Nucleus accumbens (tissue), 56 donors: ENCODE measurements at regions not wholly inside any gene's neighbourhood (a gene's known extent, or its start where the extent isn't known, plus 50 kb on each side); places are given as distances from the start of the nearest gene placed in this dataset.

Experiments used
- DNase-seq, 56 donors: peaks; one replicate each; lab custom pipeline; 2025; lab: John Stamatoyannopoulos, UW

DNA sequence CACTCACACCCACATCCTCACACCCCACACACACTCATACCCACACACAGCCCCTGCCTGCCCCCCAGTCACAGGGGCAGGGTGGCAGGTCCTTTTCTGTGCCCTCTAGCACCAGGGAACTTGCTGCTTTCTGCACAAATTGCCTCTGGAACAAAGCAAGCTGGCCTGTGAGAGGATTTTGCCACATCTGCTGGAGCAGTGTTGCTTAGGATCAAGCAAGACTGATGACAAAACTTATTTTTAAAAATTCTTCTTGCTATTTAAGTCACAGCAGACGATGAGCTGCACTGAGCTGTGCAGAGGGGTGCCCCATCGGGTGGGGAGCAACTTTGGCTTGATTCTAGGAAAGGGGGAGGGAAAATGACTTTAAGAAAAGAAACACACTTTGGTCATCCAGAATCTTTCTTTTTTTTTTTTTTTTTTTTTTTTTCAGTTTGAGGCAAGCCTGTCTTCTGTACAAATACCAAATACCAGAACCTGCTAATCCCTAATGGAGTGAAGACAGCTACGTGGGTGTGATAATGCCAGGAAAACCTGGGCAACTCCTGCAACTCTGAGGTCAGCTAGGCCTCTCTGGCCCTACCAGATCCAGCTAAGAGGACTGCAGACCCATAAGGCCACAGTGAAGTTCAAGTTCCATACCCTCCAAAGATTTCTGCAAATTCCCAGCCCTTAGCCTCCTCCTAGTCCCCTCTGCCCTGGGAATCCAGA lies 195.3 kb downstream of the ABHD5 start:
- peak in 5 of 56 donors; percentile 8 to 21 (median 20) for DNase-seq

DNA sequence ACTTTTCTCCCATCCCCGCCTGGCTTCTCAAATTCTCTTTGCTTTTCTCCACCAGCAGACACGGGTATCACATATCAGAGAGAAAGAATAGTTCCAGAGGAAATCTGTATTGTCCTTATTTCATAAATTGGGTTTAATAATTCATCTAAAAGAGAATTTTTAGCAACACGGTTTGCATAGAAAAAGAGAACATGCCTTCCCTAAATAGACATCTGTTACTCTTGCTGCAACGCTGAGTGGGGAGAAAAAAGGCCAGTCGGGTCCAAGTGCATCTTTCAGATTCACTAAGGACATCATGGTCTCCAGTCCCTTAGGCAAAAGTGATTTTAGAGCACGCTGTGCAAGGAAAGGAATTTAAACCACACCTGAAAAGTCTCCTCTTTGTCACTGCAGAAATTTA lies 201.3 kb downstream of the ABHD5 start:
- DNase-seq = no peak

GRCh38 chr3:43892526-43892925 lies 201.8 kb downstream of the ABHD5 start:
- DNase-seq = no peak

GRCh38 chr3:43893727-43894126 lies 203.0 kb downstream of the ABHD5 start:
- peak in 4 of 56 donors; percentile 26 to 51 (median 37) for DNase-seq

- DNase-seq = peak in 36 of 56 donors; percentile 6 to 69 (median 34)
Measured at GRCh38 chr3:43894176-43895049, 203.7 kb downstream of the ABHD5 start.

- no peak for DNase-seq
Measured at GRCh38 chr3:43895573-43895972, 204.8 kb downstream of the ABHD5 start.

GRCh38 chr3:43902415-43902814 lies 211.7 kb downstream of the ABHD5 start:
- no peak for DNase-seq

DNA sequence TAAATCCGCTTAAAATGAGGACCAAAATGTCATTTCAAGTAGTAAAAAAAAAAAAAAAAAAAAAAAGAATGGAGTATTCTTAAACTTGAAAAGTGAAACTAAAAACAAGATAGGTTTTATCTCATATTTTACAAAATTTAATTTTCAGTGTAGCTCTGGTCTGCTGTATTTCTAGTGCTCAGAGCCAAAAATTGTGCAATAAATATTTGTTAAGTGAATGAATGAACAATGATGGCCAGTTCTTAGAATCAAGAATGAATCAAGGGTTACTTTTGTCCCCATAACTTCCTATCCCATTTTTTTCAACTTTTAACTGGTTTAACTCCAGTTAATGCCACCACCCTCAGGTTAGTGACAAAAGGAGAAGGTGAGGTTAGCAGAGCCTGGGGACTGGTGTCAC lies 214.4 kb downstream of the ABHD5 start:
- DNase-seq = no peak

DNA sequence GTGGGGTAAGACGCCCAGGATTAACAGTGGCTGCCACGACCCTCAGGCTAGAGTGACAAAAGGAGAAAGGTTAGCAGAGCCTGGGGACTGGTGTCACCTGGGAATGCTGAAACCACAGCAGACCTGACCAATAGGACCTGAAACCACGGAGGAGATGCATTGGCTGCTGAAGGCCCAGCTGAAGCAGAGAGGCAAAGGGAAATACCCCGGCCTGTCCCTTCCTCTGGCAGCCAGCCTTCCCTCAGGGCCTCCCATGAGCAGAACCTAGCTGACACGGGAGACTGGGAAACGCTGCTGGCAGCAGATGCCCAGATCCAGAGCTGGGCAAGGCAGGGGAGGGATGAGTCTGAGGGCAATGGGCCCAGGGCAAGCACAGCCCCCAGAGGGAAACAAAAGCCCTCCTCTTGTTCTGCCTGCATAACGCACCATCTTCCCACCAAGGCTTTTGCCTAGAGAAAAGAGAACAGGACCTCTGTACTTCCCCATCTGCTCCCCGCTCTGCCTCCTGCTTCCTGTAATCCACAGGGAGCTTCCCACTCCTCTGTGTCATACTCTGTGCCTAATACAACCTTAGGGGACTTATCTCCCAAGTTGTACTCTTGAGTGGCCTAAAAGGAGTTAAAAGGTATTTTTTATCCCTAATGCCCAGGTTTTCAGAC lies 216.2 kb downstream of the ABHD5 start:
- no peak for DNase-seq

GRCh38 chr3:43907508-43907858 lies 216.7 kb downstream of the ABHD5 start:
- no peak for DNase-seq

- DNase-seq = no peak
Measured at GRCh38 chr3:43908456-43908855, 217.7 kb downstream of the ABHD5 start.

DNA sequence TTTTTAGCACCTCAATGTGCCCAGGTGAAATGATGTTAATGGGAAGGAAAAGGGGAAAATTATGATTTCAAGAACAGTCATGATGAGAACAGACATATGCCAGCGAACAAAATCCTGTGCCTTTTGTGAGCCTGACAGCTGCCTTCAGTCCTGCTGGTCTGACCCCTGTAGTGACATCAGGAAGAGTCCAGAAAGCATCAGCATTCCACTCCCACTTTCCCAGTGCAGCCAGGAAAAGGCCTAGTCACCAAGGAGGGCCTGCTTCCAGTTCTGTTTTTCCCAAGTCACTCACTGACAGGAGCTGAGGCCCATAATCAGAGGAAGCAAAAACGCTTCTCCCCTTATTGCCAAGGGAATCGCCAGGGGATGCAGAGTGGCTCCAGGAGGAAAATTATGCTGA lies 218.4 kb downstream of the ABHD5 start:
- DNase-seq = no peak

- DNase-seq = no peak
Measured at GRCh38 chr3:43910750-43911149, 220.0 kb downstream of the ABHD5 start.

DNA sequence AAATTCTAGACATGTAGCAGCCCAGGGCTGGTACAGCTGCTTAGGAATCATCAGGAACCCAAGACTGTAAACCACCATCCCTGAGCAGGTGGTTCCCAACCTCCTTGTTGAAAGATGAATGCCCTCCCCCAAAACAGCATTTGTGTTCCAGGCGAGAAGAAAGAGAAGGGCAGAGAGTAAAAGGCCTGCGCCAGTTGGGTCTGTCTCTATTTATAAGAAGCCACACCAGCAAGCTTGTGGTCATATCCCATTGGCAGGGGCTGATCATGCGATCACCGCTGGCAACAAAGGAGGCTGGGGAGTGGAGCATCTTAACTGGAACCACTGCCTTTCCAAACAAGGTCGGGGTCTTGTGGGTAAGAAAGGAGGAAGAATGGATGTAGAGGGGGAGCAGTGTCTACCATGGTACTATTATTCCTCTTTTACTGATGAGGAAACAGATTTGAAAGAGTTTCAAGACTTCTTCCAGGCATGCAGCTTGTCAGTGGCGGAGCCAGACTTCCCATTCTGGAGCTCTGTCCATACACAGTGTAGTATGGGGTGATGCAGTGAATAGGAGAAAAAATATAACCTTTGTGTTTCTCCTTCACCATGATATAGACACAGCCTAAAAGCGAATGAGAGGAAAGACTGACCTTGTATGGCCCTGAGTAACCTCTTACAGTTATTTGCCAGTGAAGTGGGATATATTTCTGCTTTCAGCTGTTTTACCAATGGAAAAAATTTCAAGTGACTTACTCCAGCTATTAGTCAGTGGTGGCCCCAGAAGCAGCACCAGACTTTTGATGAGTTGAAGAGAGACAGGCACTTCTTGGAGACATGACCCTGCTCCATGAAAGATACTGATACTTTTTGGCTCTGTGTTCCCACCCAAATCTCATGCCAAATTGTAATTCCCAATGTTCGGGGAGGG lies 222.6 kb downstream of the ABHD5 start:
- no peak for DNase-seq

DNA sequence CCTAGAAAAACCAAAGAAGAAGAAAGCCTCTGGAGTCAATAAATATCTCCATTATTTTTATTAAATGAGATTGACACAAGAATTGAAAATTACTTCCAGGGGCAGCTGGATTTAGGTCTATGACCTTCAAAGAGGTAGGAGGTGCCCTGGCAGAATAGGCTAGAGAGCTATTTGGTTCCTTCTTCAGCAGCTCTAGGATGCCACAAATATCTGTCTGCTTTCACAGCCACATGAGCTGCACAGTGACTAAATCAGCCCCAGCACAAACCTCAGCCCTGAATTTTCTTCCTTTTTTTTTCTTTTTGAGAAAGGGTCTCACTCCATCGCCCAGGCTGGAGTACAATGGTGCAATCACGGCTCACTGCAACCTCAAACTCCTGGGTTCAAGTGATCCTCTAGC lies 223.5 kb downstream of the ABHD5 start:
- DNase-seq = no peak

- no peak for DNase-seq
Measured at GRCh38 chr3:43915546-43915945, 224.8 kb downstream of the ABHD5 start.

DNA sequence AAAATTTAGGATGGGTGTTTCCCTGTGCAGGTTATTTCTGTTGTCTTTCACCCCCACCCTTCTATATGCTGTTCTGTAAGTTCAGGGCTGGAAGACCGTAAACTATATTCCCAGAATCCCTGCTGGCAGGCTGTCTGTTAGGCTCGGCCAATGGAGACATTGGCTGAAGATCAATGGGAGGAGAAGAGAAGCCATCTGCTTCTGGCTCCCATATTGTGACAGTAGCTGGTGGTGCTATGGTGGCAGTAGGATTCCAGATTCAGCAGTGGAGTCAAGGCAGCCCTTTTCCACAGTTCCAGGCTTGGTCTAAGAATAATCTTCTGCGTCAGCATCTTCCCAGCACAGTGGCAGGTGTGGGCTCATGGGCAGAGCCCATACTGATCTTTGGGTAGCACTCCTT lies 226.6 kb downstream of the ABHD5 start:
- no peak for DNase-seq

GRCh38 chr3:43919029-43919428 lies 228.3 kb downstream of the ABHD5 start:
- peak in 3 of 56 donors; percentile 1 to 4 (median 2) for DNase-seq

- no peak for DNase-seq
Measured at GRCh38 chr3:43921056-43921648, 230.4 kb downstream of the ABHD5 start.

- DNase-seq = no peak
Measured at GRCh38 chr3:43922374-43922773, 231.6 kb downstream of the ABHD5 start.
